ENCODE measurements at regions not wholly inside any gene's neighbourhood (a gene's known extent, or its start where the extent isn't known, plus 50 kb on each side); places are given as distances from the start of the nearest gene placed in this dataset.

DNA sequence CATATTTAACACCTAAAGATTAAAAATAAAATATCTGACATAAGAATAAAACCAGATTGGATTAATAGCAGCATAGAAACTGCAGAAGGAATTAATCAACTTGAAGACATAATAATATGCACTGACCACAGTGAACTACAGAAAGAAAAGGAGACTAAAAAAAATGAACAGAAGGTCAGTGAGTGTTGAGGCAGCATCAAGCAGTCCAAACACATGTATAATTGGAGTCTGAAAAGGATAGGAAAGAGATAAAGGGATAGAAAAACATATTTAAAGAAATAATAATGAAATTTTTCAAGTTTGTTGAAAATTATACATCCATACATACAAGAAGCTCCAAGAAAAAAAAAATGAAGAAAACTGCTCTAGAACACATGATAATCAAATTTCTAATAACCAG is 756.2 kb downstream of the GATA3 start:
- no peak overlapping the region for H3K4me3 ChIP-seq
- intact Hi-C loops (cut with micrococcal nuclease; ENCODE audit: unreplicated experiment), result no loop called here
- no peaks in the 10 kb centered on the region for H3K9me3 ChIP-seq (replicated peaks; ENCODE audit: control insufficient read depth, insufficient read depth, low read length)
- H3K4me2 ChIP-seq (ENCODE audit: control insufficient read depth, insufficient read depth), result no peak overlapping the region
- H3K27ac ChIP-seq (ENCODE audit: control insufficient read depth, insufficient read depth), result no peak overlapping the region
- ChIA-PET RAD21 (ENCODE audit: unreplicated experiment) (no interaction called here), SMC1A (ENCODE audit: uncharacterized antibody, unreplicated experiment) (no interaction called here), POLR2A (no interaction called here), CTCF (no interaction called here)
- no peak overlapping the region for H3K9ac ChIP-seq (ENCODE audit: control insufficient read depth, insufficient read depth, low read length)
- H3K79me2 ChIP-seq (ENCODE audit: control insufficient read depth, insufficient read depth, low read length), result no peaks in the 10 kb centered on the region
- H3K27me3 ChIP-seq (replicated peaks in 1 of 2; ENCODE audit: control insufficient read depth in 2 of 2, insufficient read depth in 2 of 2, low read length in 1 of 2), result no peaks in the 10 kb centered on the region
- DNase-seq (ENCODE audit: low read depth, low spot score) (no peak), FAIRE-seq (no peak), ATAC-seq (no peak)
- no peaks in the 10 kb centered on the region for H3K36me3 ChIP-seq (ENCODE audit: control insufficient read depth in 2 of 2, insufficient read depth in 2 of 2, low read length in 1 of 2)
- in situ Hi-C loops (cut with MboI), result no loop called here
- no peaks in the 10 kb centered on the region for H4K20me1 ChIP-seq (ENCODE audit: control insufficient read depth, insufficient read depth)
- TF ChIP-seq ZSCAN29 (IDR thresholded peaks at IDR 0.05), result no peak
- TF ChIP-seq POU2F2 (IDR thresholded peaks at IDR 0.05; ENCODE audit: borderline replicate concordance, low read depth, low read length), result no peak
- TF ChIP-seq PRDM15 (CRISPR knock-in tag; IDR thresholded peaks at IDR 0.05), result no peak
- TF ChIP-seq NBN (IDR thresholded peaks at IDR 0.05), result no peak
- TF ChIP-seq, protein P1, sequence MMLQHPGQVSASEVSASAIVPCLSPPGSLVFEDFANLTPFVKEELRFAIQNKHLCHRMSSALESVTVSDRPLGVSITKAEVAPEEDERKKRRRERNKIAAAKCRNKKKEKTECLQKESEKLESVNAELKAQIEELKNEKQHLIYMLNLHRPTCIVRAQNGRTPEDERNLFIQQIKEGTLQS (IDR thresholded peaks at IDR 0.05; ENCODE audit: borderline replicate concordance, extremely low read depth, low read depth, low read length), result no peak
- TF ChIP-seq, protein P2, sequence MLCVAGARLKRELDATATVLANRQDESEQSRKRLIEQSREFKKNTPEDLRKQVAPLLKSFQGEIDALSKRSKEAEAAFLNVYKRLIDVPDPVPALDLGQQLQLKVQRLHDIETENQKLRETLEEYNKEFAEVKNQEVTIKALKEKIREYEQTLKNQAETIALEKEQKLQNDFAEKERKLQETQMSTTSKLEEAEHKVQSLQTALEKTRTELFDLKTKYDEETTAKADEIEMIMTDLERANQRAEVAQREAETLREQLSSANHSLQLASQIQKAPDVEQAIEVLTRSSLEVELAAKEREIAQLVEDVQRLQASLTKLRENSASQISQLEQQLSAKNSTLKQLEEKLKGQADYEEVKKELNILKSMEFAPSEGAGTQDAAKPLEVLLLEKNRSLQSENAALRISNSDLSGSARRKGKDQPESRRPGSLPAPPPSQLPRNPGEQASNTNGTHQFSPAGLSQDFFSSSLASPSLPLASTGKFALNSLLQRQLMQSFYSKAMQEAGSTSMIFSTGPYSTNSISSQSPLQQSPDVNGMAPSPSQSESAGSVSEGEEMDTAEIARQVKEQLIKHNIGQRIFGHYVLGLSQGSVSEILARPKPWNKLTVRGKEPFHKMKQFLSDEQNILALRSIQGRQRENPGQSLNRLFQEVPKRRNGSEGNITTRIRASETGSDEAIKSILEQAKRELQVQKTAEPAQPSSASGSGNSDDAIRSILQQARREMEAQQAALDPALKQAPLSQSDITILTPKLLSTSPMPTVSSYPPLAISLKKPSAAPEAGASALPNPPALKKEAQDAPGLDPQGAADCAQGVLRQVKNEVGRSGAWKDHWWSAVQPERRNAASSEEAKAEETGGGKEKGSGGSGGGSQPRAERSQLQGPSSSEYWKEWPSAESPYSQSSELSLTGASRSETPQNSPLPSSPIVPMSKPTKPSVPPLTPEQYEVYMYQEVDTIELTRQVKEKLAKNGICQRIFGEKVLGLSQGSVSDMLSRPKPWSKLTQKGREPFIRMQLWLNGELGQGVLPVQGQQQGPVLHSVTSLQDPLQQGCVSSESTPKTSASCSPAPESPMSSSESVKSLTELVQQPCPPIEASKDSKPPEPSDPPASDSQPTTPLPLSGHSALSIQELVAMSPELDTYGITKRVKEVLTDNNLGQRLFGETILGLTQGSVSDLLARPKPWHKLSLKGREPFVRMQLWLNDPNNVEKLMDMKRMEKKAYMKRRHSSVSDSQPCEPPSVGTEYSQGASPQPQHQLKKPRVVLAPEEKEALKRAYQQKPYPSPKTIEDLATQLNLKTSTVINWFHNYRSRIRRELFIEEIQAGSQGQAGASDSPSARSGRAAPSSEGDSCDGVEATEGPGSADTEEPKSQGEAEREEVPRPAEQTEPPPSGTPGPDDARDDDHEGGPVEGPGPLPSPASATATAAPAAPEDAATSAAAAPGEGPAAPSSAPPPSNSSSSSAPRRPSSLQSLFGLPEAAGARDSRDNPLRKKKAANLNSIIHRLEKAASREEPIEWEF (IDR thresholded peaks at IDR 0.05; ENCODE audit: insufficient replicate concordance, low read depth, low read length), result no peak
- no peak for TF ChIP-seq RCOR1 (conservative IDR thresholded peaks at IDR 0.05; ENCODE audit: low read depth, low read length)
- TF ChIP-seq POLR2A (IDR thresholded peaks at IDR 0.05; ENCODE audit: low read depth, low read length), result no peak
- no peak for TF ChIP-seq MAX (IDR thresholded peaks at IDR 0.05; ENCODE audit: low read depth, low read length)
- no peak for TF ChIP-seq STAT1 (conservative IDR thresholded peaks at IDR 0.05)
- TF ChIP-seq, protein P3, sequence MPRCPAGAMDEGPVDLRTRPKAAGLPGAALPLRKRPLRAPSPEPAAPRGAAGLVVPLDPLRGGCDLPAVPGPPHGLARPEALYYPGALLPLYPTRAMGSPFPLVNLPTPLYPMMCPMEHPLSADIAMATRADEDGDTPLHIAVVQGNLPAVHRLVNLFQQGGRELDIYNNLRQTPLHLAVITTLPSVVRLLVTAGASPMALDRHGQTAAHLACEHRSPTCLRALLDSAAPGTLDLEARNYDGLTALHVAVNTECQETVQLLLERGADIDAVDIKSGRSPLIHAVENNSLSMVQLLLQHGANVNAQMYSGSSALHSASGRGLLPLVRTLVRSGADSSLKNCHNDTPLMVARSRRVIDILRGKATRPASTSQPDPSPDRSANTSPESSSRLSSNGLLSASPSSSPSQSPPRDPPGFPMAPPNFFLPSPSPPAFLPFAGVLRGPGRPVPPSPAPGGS (IDR thresholded peaks at IDR 0.05; ENCODE audit: borderline replicate concordance, insufficient read depth, low read depth, low read length, poor library complexity, severe bottlenecking), result no peak
- TF ChIP-seq, protein P4, sequence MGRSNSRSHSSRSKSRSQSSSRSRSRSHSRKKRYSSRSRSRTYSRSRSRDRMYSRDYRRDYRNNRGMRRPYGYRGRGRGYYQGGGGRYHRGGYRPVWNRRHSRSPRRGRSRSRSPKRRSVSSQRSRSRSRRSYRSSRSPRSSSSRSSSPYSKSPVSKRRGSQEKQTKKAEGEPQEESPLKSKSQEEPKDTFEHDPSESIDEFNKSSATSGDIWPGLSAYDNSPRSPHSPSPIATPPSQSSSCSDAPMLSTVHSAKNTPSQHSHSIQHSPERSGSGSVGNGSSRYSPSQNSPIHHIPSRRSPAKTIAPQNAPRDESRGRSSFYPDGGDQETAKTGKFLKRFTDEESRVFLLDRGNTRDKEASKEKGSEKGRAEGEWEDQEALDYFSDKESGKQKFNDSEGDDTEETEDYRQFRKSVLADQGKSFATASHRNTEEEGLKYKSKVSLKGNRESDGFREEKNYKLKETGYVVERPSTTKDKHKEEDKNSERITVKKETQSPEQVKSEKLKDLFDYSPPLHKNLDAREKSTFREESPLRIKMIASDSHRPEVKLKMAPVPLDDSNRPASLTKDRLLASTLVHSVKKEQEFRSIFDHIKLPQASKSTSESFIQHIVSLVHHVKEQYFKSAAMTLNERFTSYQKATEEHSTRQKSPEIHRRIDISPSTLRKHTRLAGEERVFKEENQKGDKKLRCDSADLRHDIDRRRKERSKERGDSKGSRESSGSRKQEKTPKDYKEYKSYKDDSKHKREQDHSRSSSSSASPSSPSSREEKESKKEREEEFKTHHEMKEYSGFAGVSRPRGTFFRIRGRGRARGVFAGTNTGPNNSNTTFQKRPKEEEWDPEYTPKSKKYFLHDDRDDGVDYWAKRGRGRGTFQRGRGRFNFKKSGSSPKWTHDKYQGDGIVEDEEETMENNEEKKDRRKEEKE (IDR thresholded peaks at IDR 0.05), result no peak
- H2AFZ ChIP-seq (ENCODE audit: control insufficient read depth, low read depth, low read length), result no peak overlapping the region
- BruUV-seq (replicated peaks), result no TSS peak
- H3K4me1 ChIP-seq (ENCODE audit: control insufficient read depth, insufficient read depth, low read length), result no peaks in the 10 kb centered on the region
